PC-3 (cell line): ENCODE measurements at regions not wholly inside any gene's neighbourhood (a gene's known extent, or its start where the extent isn't known, plus 50 kb on each side); places are given as distances from the start of the nearest gene placed in this dataset.

ENCODE experiments used
- ATAC-seq: fragments of 200-7000 bp; cut with Tn5 transposase; 2 replicates; pipeline ENCODE4 v1.9.1; 2020; ENCODE audit warnings: mild to moderate bottlenecking, moderate library complexity
- BruUV-seq: library from RNA; stranded (reverse); fragments of 400-500 nt; replicated peaks from 2 replicates; lab custom pipeline; 2021; lab: Mats Ljungman, UMichigan
- CTCF ChIA-PET: fragments of 300-600 bp; sonication (Branson Sonifier 250); formaldehyde crosslinking; loops from one replicate; lab custom pipeline; 2022; ENCODE audit warnings: antibody characterized with exemption; lab: Charles Lee
- POLR2A ChIA-PET: fragments of 300-600 bp; sonication (Branson Sonifier 250); formaldehyde crosslinking; loops from one replicate; lab custom pipeline; 2022; ENCODE audit warnings: antibody characterized with exemption; ENCODE audit not compliant: unreplicated experiment; lab: Charles Lee
- DNase-seq: peaks from one replicate; pipeline ENCODE4 v3.0.0-alpha.2; 2015
- H2AFZ ChIP-seq: fragments of 300-600 bp; sonication (generic); 2 replicates; pipeline ENCODE4 v1.6.0; 2016; ENCODE audit warnings: antibody characterized with exemption, low read length
- H3F3A ChIP-seq: fragments of 300-600 bp; sonication (generic); one replicate; pipeline ENCODE4 v1.6.0; 2017; ENCODE audit warnings: antibody characterized with exemption, low read length, control low read depth, mild to moderate bottlenecking; ENCODE audit not compliant: unreplicated experiment
- H3K27ac ChIP-seq: fragments of 300-600 bp; sonication (generic); 2 replicates; pipeline ENCODE4 v1.5.1; 2016; ENCODE audit warnings: mild to moderate bottlenecking, low read length
- H3K27me3 ChIP-seq: fragments of 300-600 bp; sonication (generic); 2 replicates; pipeline ENCODE4 v1.6.1; 2016; ENCODE audit warnings: low read length, mixed read lengths
- H3K36me3 ChIP-seq: fragments of 300-600 bp; sonication (generic); 2 replicates; pipeline ENCODE4 v1.6.1; 2016; ENCODE audit warnings: low read depth, mixed run types, low read length, mixed read lengths
- H3K4me1 ChIP-seq: fragments of 300-600 bp; sonication (generic); 2 replicates; pipeline ENCODE4 v1.5.1; 2016; ENCODE audit warnings: low read length; ENCODE audit not compliant: insufficient read depth
- H3K4me2 ChIP-seq: fragments of 300-600 bp; sonication (generic); 2 replicates; pipeline ENCODE4 v1.6.0; 2016; ENCODE audit warnings: low read length
- H3K4me3 ChIP-seq: fragments of 300-600 bp; sonication (generic); 2 replicates; pipeline ENCODE4 v1.5.1; 2016; ENCODE audit warnings: mild to moderate bottlenecking, low read length, mixed read lengths
- H3K79me2 ChIP-seq: fragments of 300-600 bp; sonication (generic); 2 replicates; pipeline ENCODE4 v1.6.1; 2017; ENCODE audit warnings: low read length, mixed read lengths
- H3K9ac ChIP-seq: fragments of 300-600 bp; sonication (generic); 2 replicates; pipeline ENCODE4 v1.6.0; 2016; ENCODE audit warnings: mild to moderate bottlenecking, low read length
- H3K9me2 ChIP-seq: fragments of 300-600 bp; sonication (generic); replicated peaks from 2 replicates; pipeline ENCODE4 v1.6.1; 2016; ENCODE audit warnings: mixed run types, low read length, mixed read lengths
- H3K9me3 ChIP-seq: fragments of 300-600 bp; sonication (generic); 2 replicates; pipeline ENCODE4 v1.6.1; 2016; ENCODE audit warnings: low read length, mixed read lengths
- H4K20me1 ChIP-seq: fragments of 300-600 bp; sonication (generic); 2 replicates; pipeline ENCODE4 v1.6.1; 2016; ENCODE audit warnings: low read length, mixed read lengths
- CTCF ChIP-seq: fragments of 300-600 bp; sonication (generic); conservative IDR thresholded peaks from 2 replicates; pipeline ENCODE4 v1.5.1; 2017; ENCODE audit warnings: antibody characterized with exemption, low read depth, mild to moderate bottlenecking, low read length
- EZH2 ChIP-seq: fragments of 300-600 bp; sonication (generic); IDR thresholded peaks from one replicate; pipeline ENCODE4 v1.6.1; 2017; ENCODE audit warnings: antibody characterized with exemption, mild to moderate bottlenecking, low read length; ENCODE audit not compliant: unreplicated experiment
- EZH2phosphoT487 ChIP-seq: fragments of 300-600 bp; sonication (generic); IDR thresholded peaks from 2 replicates; pipeline ENCODE4 v1.6.1; 2018; ENCODE audit warnings: mild to moderate bottlenecking, antibody characterized with exemption, low read length, borderline replicate concordance
- intact Hi-C: fragments of 100-400 bp; cut with micrococcal nuclease; formaldehyde crosslinking; loops from 2 replicates; pipeline ENCODE4 v1.9.0; 2023

GRCh38 chr20:10735195-10735949 lies 61.6 kb upstream of the JAG1 start:
- TF ChIP-seq EZH2 (no peak), CTCF (no peak), EZH2phosphoT487 (no peak)

DNA sequence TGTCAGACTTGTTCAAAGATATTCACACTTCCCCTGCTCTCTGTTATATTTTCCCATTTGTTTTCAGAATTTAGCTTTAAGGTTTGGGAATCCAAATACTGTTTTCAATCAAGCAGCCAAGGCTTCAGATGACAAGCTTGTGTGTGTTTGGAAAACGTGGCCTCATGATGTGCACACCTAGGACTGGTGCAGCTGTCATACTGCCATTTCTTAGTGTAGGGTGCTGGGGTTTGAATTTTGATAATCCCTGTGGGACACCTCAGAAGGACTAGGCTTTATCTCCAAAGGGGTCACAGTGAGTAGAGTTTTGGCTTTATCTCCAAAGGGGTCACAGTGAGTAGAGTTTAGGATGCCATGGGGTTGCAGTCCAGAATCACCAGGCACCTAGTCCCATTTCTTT lies 65.3 kb upstream of the JAG1 start:
- ATAC-seq (no peak), DNase-seq (no peak)
- ChIA-PET POLR2A (no interaction called here), CTCF (no interaction called here)
- no peaks in the 10 kb centered on the region for H3K27me3 ChIP-seq
- no peaks in the 10 kb centered on the region for H3K9me2 ChIP-seq
- no TSS peak for BruUV-seq
- peaks cover 15% of the 10 kb centered on the region for H3K4me1 ChIP-seq
- intact Hi-C loops, result no loop called here
- H3K27ac ChIP-seq, result no peak overlapping the region
- H3K36me3 ChIP-seq, result no peaks in the 10 kb centered on the region
- H2AFZ ChIP-seq, result peak overlapping the region; percentile 48
- no peaks in the 10 kb centered on the region for H3K9me3 ChIP-seq
- peak overlapping the region; percentile 50 for H3K4me2 ChIP-seq
- H3F3A ChIP-seq, result no peaks in the 10 kb centered on the region
- TF ChIP-seq CTCF (no peak), EZH2 (no peak), EZH2phosphoT487 (no peak)
- H4K20me1 ChIP-seq, result no peaks in the 10 kb centered on the region
- no peaks in the 10 kb centered on the region for H3K79me2 ChIP-seq
- peak overlapping the region; percentile 17; the same call in 1 of the 2 replicates for H3K4me3 ChIP-seq
- no peak overlapping the region for H3K9ac ChIP-seq

More at GRCh38 chr20:10735195-10735949, 61.6 kb upstream of the JAG1 start:
- CTCF ChIA-PET, result no interaction called here
- no peak overlapping the region for H3K4me3 ChIP-seq
- no peak for DNase-seq
- H4K20me1 ChIP-seq, result no peaks in the 10 kb centered on the region
- POLR2A ChIA-PET, result no interaction called here
- H3K27ac ChIP-seq, result no peak overlapping the region
- H3K36me3 ChIP-seq, result no peaks in the 10 kb centered on the region
- no TSS peak for BruUV-seq
- no peak overlapping the region for H3K4me2 ChIP-seq
- intact Hi-C loops, result no loop called here
- no peak overlapping the region for H2AFZ ChIP-seq
- no peaks in the 10 kb centered on the region for H3K79me2 ChIP-seq
- no peaks in the 10 kb centered on the region for H3F3A ChIP-seq
- H3K9ac ChIP-seq, result no peak overlapping the region
- no peaks in the 10 kb centered on the region for H3K27me3 ChIP-seq
- no peaks in the 10 kb centered on the region for H3K9me3 ChIP-seq
- no peaks in the 10 kb centered on the region for H3K9me2 ChIP-seq
- peaks cover 14% of the 10 kb centered on the region for H3K4me1 ChIP-seq
- no peak for ATAC-seq

DNA sequence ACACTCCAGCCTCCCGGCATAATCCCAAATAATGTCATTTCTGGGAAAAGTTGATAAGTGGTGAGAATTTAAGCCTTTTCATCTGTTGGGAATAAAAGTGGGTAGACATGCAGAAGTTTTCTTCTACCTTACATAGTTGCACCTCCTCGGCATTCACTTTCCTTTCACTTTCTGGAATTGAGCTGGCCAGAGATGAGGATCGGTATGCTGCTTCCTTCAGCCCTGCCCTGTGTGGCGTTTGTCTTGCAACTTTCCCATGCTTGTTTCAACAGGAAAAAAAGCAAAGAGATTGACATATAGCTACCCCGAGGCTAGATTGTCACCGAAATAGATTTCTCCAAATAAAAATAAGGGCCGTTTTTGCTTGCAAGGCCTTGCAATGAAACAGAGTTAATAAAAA lies 65.8 kb upstream of the JAG1 start:
- H3K27ac ChIP-seq, result no peak overlapping the region
- H3K4me1 ChIP-seq, result peaks cover 15% of the 10 kb centered on the region
- peak overlapping the region; percentile 17; the same call in 1 of the 2 replicates for H3K4me3 ChIP-seq
- TF ChIP-seq EZH2phosphoT487 (no peak), CTCF (no peak), EZH2 (no peak)
- no peak overlapping the region for H3K9ac ChIP-seq
- H3K27me3 ChIP-seq, result no peaks in the 10 kb centered on the region
- peak overlapping the region; percentile 48 for H2AFZ ChIP-seq
- no TSS peak for BruUV-seq
- no peaks in the 10 kb centered on the region for H4K20me1 ChIP-seq
- POLR2A ChIA-PET, result no interaction called here
- peak overlapping the region; percentile 50 for H3K4me2 ChIP-seq
- ATAC-seq, result no peak
- intact Hi-C loops, result no loop called here
- H3F3A ChIP-seq, result no peaks in the 10 kb centered on the region
- CTCF ChIA-PET, result no interaction called here
- no peaks in the 10 kb centered on the region for H3K79me2 ChIP-seq
- H3K9me3 ChIP-seq, result no peaks in the 10 kb centered on the region
- DNase-seq, result no peak
- H3K9me2 ChIP-seq, result no peaks in the 10 kb centered on the region
- no peaks in the 10 kb centered on the region for H3K36me3 ChIP-seq
